DND-41 (cell line): ENCODE measurements at regions not wholly inside any gene's neighbourhood (a gene's known extent, or its start where the extent isn't known, plus 50 kb on each side); places are given as distances from the start of the nearest gene placed in this dataset.

ENCODE experiments used
- EZH2 ChIP-seq: IDR thresholded peaks from 3 replicates; pipeline ENCODE4 v1.6.1; 2012; ENCODE audit warnings: borderline replicate concordance, low read depth, mild to moderate bottlenecking, moderate library complexity, low read length, inconsistent platforms; ENCODE audit not compliant: severe bottlenecking
- TF ChIP-seq, protein P1 (sequence below): IDR thresholded peaks from 2 replicates; pipeline ENCODE4 v1.5.1; 2012; ENCODE audit warnings: borderline replicate concordance, low read length, moderate library complexity, mild to moderate bottlenecking; ENCODE audit not compliant: poor library complexity, severe bottlenecking; ENCODE audit errors: extremely low read depth

GRCh38 chr2:54030806-54031205 is 60.0 kb upstream of the PSME4 start:
- TF ChIP-seq, protein P1, sequence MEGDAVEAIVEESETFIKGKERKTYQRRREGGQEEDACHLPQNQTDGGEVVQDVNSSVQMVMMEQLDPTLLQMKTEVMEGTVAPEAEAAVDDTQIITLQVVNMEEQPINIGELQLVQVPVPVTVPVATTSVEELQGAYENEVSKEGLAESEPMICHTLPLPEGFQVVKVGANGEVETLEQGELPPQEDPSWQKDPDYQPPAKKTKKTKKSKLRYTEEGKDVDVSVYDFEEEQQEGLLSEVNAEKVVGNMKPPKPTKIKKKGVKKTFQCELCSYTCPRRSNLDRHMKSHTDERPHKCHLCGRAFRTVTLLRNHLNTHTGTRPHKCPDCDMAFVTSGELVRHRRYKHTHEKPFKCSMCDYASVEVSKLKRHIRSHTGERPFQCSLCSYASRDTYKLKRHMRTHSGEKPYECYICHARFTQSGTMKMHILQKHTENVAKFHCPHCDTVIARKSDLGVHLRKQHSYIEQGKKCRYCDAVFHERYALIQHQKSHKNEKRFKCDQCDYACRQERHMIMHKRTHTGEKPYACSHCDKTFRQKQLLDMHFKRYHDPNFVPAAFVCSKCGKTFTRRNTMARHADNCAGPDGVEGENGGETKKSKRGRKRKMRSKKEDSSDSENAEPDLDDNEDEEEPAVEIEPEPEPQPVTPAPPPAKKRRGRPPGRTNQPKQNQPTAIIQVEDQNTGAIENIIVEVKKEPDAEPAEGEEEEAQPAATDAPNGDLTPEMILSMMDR = no peak
- TF ChIP-seq EZH2 = no peak
